Osteoblast (primary cell): ENCODE measurements at regions not wholly inside any gene's neighbourhood (a gene's known extent, or its start where the extent isn't known, plus 50 kb on each side); places are given as distances from the start of the nearest gene placed in this dataset.

ENCODE experiments used
- DNase-seq: peaks from one replicate; pipeline ENCODE4 v3.0.0; 2011; ENCODE audit warnings: low spot score, mixed read lengths; ENCODE audit not compliant: insufficient read length; ENCODE audit errors: missing footprints
- H2AFZ ChIP-seq: 2 replicates; pipeline ENCODE4 v1.6.0; 2011; ENCODE audit warnings: mild to moderate bottlenecking, low read length
- H3K27ac ChIP-seq: 2 replicates; pipeline ENCODE4 v1.5.1; 2011; ENCODE audit warnings: mild to moderate bottlenecking, low read depth, low read length, moderate library complexity
- H3K27me3 ChIP-seq: 2 replicates; pipeline ENCODE4 v1.6.0; 2012; ENCODE audit warnings: mild to moderate bottlenecking, control low read depth, inconsistent platforms, low read length, moderate library complexity; ENCODE audit not compliant: insufficient read depth
- H3K36me3 ChIP-seq: 2 replicates; pipeline ENCODE4 v1.5.1; 2011; ENCODE audit warnings: mild to moderate bottlenecking, low read length, control low read depth, moderate library complexity; ENCODE audit not compliant: insufficient read depth
- H3K4me1 ChIP-seq: 2 replicates; pipeline ENCODE4 v1.5.1; 2011; ENCODE audit warnings: mild to moderate bottlenecking, low read length, control low read depth, moderate library complexity; ENCODE audit not compliant: insufficient read depth
- H3K4me2 ChIP-seq: 2 replicates; pipeline ENCODE4 v1.6.0; 2011; ENCODE audit warnings: mild to moderate bottlenecking, low read length; ENCODE audit not compliant: insufficient read depth
- H3K4me3 ChIP-seq: fragments of 200-600 bp; sonication (generic); 3 replicates; pipeline ENCODE4 v1.5.1; 2012; ENCODE audit warnings: mild to moderate bottlenecking, low read length, inconsistent platforms; ENCODE audit not compliant: insufficient read depth
- H3K79me2 ChIP-seq: 2 replicates; pipeline ENCODE4 v1.6.0; 2012; ENCODE audit warnings: mild to moderate bottlenecking, low read length, control low read depth, inconsistent platforms; ENCODE audit not compliant: insufficient read depth
- H3K9me3 ChIP-seq: 2 replicates; pipeline ENCODE4 v1.5.1; 2011; ENCODE audit warnings: low read depth, low read length, control low read depth
- H4K20me1 ChIP-seq: 2 replicates; pipeline ENCODE4 v1.6.0; 2012; ENCODE audit warnings: mild to moderate bottlenecking, low read length, control low read depth; ENCODE audit not compliant: insufficient read depth
- CTCF ChIP-seq: IDR thresholded peaks from 2 replicates; pipeline ENCODE4 v1.5.1; 2011; ENCODE audit warnings: mild to moderate bottlenecking, low read depth, low read length, moderate library complexity; ENCODE audit errors: extremely low read depth

- Histone ChIP-seq H3K79me2 (no peaks in the 10 kb centered on the region), H3K4me1 (no peaks in the 10 kb centered on the region), H3K4me2 (no peak overlapping the region), H4K20me1 (no peaks in the 10 kb centered on the region), H3K27ac (no peak overlapping the region), H3K36me3 (no peaks in the 10 kb centered on the region), H3K4me3 (no peak overlapping the region), H3K9me3 (peaks cover 3% of the 10 kb centered on the region), H3K27me3 (no peaks in the 10 kb centered on the region), H2AFZ (no peak overlapping the region)
- TF ChIP-seq CTCF = no peak
- no peak for DNase-seq
Observed at GRCh38 chr18:38670486-38670885, 1104.9 kb upstream of the CELF4 start.

GRCh38 chr18:38664929-38665328 is 1099.3 kb upstream of the CELF4 start:
- Histone ChIP-seq H3K27me3 (no peaks in the 10 kb centered on the region), H3K27ac (no peak overlapping the region), H3K9me3 (peaks cover 2% of the 10 kb centered on the region), H3K4me1 (no peaks in the 10 kb centered on the region), H4K20me1 (no peaks in the 10 kb centered on the region), H3K36me3 (no peaks in the 10 kb centered on the region), H3K4me2 (no peak overlapping the region), H2AFZ (no peak overlapping the region), H3K79me2 (no peaks in the 10 kb centered on the region), H3K4me3 (no peak overlapping the region)
- no peak for TF ChIP-seq CTCF
- DNase-seq = no peak

GRCh38 chr18:38663682-38664081 is 1098.1 kb upstream of the CELF4 start:
- TF ChIP-seq CTCF = no peak
- no peak for DNase-seq

GRCh38 chr18:38663270-38663669 is 1097.7 kb upstream of the CELF4 start:
- Histone ChIP-seq H4K20me1 (no peaks in the 10 kb centered on the region), H3K4me3 (no peak overlapping the region), H3K79me2 (no peaks in the 10 kb centered on the region), H3K27ac (no peak overlapping the region), H3K4me1 (no peaks in the 10 kb centered on the region), H2AFZ (no peak overlapping the region), H3K9me3 (peaks cover 2% of the 10 kb centered on the region), H3K27me3 (no peaks in the 10 kb centered on the region), H3K4me2 (no peak overlapping the region), H3K36me3 (no peaks in the 10 kb centered on the region)
- TF ChIP-seq CTCF = no peak
- DNase-seq = no peak

More at GRCh38 chr18:38663682-38664081, 1098.1 kb upstream of the CELF4 start:
- Histone ChIP-seq H3K27me3 (no peaks in the 10 kb centered on the region), H4K20me1 (no peaks in the 10 kb centered on the region), H3K9me3 (peaks cover 2% of the 10 kb centered on the region), H3K4me1 (no peaks in the 10 kb centered on the region), H3K27ac (no peak overlapping the region), H3K4me3 (no peak overlapping the region), H3K79me2 (no peaks in the 10 kb centered on the region), H3K36me3 (no peaks in the 10 kb centered on the region), H3K4me2 (no peak overlapping the region), H2AFZ (no peak overlapping the region)
